Fibroblast of lung (primary cell): ENCODE measurements at regions not wholly inside any gene's neighbourhood (a gene's known extent, or its start where the extent isn't known, plus 50 kb on each side); places are given as distances from the start of the nearest gene placed in this dataset.

Experiments used
- DNase-seq, 2 donors: peaks; one replicate each; pipeline versions ENCODE4 v3.0.0 to v3.0.0-alpha.2; 2010; ENCODE audit warnings: low read depth in 2 of 2
- H2AFZ ChIP-seq: 2 replicates; pipeline ENCODE4 v1.5.1; 2012; ENCODE audit warnings: low read length, control low read depth, inconsistent platforms
- H3K27ac ChIP-seq: 2 replicates; pipeline ENCODE4 v1.5.1; 2011; ENCODE audit warnings: low read length, control low read depth; ENCODE audit not compliant: insufficient read depth
- H3K27me3 ChIP-seq: 2 replicates; pipeline ENCODE4 v1.5.1; 2011; ENCODE audit warnings: mild to moderate bottlenecking, low read length; ENCODE audit not compliant: control insufficient read depth, insufficient read depth
- H3K36me3 ChIP-seq: 2 replicates; pipeline ENCODE4 v1.5.1; 2011; ENCODE audit warnings: low read length; ENCODE audit not compliant: control insufficient read depth, insufficient read depth
- H3K4me1 ChIP-seq: 2 replicates; pipeline ENCODE4 v1.5.1; 2011; ENCODE audit warnings: low read length; ENCODE audit not compliant: control insufficient read depth, insufficient read depth; ENCODE audit errors: extremely low read depth
- H3K4me2 ChIP-seq: 2 replicates; pipeline ENCODE4 v1.5.1; 2011; ENCODE audit warnings: low read length, control low read depth; ENCODE audit not compliant: insufficient read depth; ENCODE audit errors: extremely low read depth
- H3K4me3 ChIP-seq, 4 experiments: fragments of 200-600 bp in 1 of 4; sonication (generic) in 1 of 4; replicated peaks in 1 of 4; 2 replicates each; pipeline ENCODE4 v1.5.1; 2011 to 2016; ENCODE audit warnings: low read length in 4 of 4, low read depth in 3 of 4, mild to moderate bottlenecking in 3 of 4, control low read depth in 2 of 4, inconsistent platforms in 1 of 4, mixed read lengths in 1 of 4; ENCODE audit not compliant: insufficient read depth in 1 of 4; ENCODE audit errors: control extremely low read depth in 1 of 4
- H3K79me2 ChIP-seq: 2 replicates; pipeline ENCODE4 v1.5.1; 2012; ENCODE audit warnings: mild to moderate bottlenecking, low read length, inconsistent platforms; ENCODE audit not compliant: control insufficient read depth, insufficient read depth
- H3K9ac ChIP-seq: 2 replicates; pipeline ENCODE4 v1.5.1; 2011; ENCODE audit warnings: mild to moderate bottlenecking, low read length, control low read depth; ENCODE audit not compliant: insufficient read depth
- H3K9me3 ChIP-seq: 2 replicates; pipeline ENCODE4 v1.5.1; 2012; ENCODE audit warnings: low read depth, low read length; ENCODE audit not compliant: control insufficient read depth, insufficient read depth
- H4K20me1 ChIP-seq: 2 replicates; pipeline ENCODE4 v1.5.1; 2011; ENCODE audit warnings: low read length; ENCODE audit not compliant: control insufficient read depth, insufficient read depth; ENCODE audit errors: extremely low read depth
- CTCF ChIP-seq, 2 donors: IDR thresholded peaks in 1 of 2; conservative IDR thresholded peaks in 1 of 2; 1 replicate in 1 of 2; 2 replicates in 1 of 2; pipeline ENCODE4 v1.5.1; 2011 to 2012; ENCODE audit warnings: low read length in 2 of 2, control low read depth in 1 of 2, inconsistent platforms in 1 of 2, low read depth in 1 of 2, mild to moderate bottlenecking in 1 of 2
- EZH2 ChIP-seq: IDR thresholded peaks from 2 replicates; pipeline ENCODE4 v1.5.1; 2012; ENCODE audit warnings: low read length, control low read depth, mild to moderate bottlenecking; ENCODE audit errors: missing control alignments

DNA sequence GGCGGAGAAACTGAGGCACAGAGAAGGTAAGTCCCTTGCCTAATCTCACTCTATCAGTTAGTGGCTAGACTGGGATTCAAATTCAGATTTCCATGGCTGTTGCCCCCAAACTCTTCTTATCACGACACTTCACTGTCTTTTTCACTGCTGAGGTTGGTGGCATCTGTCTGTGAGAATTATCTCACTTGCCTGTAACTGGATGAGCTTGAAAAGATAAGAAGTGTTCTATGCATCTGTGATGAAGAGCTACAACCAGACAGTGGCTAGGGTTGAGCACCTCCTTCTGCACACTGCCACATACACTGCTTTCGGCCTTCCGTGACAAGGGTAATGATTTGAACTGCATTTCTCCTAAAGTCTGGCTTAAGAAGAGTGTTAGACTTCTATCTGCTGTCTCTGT is 107.9 kb upstream of the TEX13D start:
- H3K4me2 ChIP-seq, result no peak overlapping the region
- TF ChIP-seq CTCF (conservative IDR thresholded peaks at IDR 0.05 in 1 of 2, IDR thresholded peaks at IDR 0.05 in 1 of 2; ENCODE audit: low read depth in 1 of 2, low read length in 2 of 2) (no peak), EZH2 (no peak)
- H3K9me3 ChIP-seq, result no peaks in the 10 kb centered on the region
- DNase-seq, result no peak
- H3K27ac ChIP-seq, result no peak overlapping the region
- no peaks in the 10 kb centered on the region for H4K20me1 ChIP-seq
- no peak overlapping the region for H3K4me3 ChIP-seq
- no peaks in the 10 kb centered on the region for H3K27me3 ChIP-seq
- H2AFZ ChIP-seq, result no peak overlapping the region
- no peaks in the 10 kb centered on the region for H3K36me3 ChIP-seq
- no peaks in the 10 kb centered on the region for H3K79me2 ChIP-seq
- H3K4me1 ChIP-seq, result no peaks in the 10 kb centered on the region
- no peak overlapping the region for H3K9ac ChIP-seq

DNA sequence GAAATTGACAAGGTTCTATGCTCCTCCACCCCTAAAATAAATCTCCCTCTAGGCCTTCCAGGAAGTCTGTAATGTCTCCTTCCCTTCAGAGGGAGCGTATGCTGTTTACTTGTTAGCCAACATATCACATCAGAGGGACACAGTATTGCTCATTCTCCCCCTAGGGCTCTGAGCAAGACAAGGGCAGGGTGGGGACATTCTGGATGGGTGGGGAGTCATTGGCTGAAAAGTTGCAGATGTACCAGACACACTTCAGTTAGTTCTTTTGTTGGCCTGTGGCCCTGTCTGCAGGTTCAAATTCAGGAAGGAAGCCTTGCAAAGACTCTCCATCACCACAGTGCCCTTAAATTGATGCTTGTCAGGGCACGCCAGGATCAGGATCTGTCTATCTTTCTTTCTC is 106.3 kb upstream of the TEX13D start:
- H3K27ac ChIP-seq, result no peak overlapping the region
- no peak overlapping the region for H3K4me3 ChIP-seq
- H3K79me2 ChIP-seq, result no peaks in the 10 kb centered on the region
- no peak overlapping the region for H3K4me2 ChIP-seq
- H2AFZ ChIP-seq, result no peak overlapping the region
- no peaks in the 10 kb centered on the region for H3K9me3 ChIP-seq
- no peak for TF ChIP-seq EZH2
- no peak for TF ChIP-seq CTCF (conservative IDR thresholded peaks at IDR 0.05 in 1 of 2, IDR thresholded peaks at IDR 0.05 in 1 of 2; ENCODE audit: low read depth in 1 of 2, low read length in 2 of 2)
- H3K27me3 ChIP-seq, result no peaks in the 10 kb centered on the region
- H3K36me3 ChIP-seq, result no peaks in the 10 kb centered on the region
- H3K9ac ChIP-seq, result no peak overlapping the region
- no peaks in the 10 kb centered on the region for H3K4me1 ChIP-seq
- DNase-seq, result no peak
- H4K20me1 ChIP-seq, result no peaks in the 10 kb centered on the region

- no peaks in the 10 kb centered on the region for H3K79me2 ChIP-seq
- H3K9me3 ChIP-seq, result no peaks in the 10 kb centered on the region
- H3K4me2 ChIP-seq, result no peak overlapping the region
- H3K4me1 ChIP-seq, result no peaks in the 10 kb centered on the region
- H3K27me3 ChIP-seq, result no peaks in the 10 kb centered on the region
- H3K4me3 ChIP-seq, result no peak overlapping the region
- H3K36me3 ChIP-seq, result no peaks in the 10 kb centered on the region
- H3K9ac ChIP-seq, result no peak overlapping the region
- no peak overlapping the region for H2AFZ ChIP-seq
- DNase-seq, result no peak
- TF ChIP-seq CTCF (conservative IDR thresholded peaks at IDR 0.05 in 1 of 2, IDR thresholded peaks at IDR 0.05 in 1 of 2; ENCODE audit: low read depth in 1 of 2, low read length in 2 of 2) (no peak), EZH2 (no peak)
- no peaks in the 10 kb centered on the region for H4K20me1 ChIP-seq
- H3K27ac ChIP-seq, result no peak overlapping the region
These were observed 103.6 kb upstream of the TEX13D start for GRCh38 chrX:124228849-124229248.
